ENCODE measurements at regions not wholly inside any gene's neighbourhood (a gene's known extent, or its start where the extent isn't known, plus 50 kb on each side); places are given as distances from the start of the nearest gene placed in this dataset.

DNA sequence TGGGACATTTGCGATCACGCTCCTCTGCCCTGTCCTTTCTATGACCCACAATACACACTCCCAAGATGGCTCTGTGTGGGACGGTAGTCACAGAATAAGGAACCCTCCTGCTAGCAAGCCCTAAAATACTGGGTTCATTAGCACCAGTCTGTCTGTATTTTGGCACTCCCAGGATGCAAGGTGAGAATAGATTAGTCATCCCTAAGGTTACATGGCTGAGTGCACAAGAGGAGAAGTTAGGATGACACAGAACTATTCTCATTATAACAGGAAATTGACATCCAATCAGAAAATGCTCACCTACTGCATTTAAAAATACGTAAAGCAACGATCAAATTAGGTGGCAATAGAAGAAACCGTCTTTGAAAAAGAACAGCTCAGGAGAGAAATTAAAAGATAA, 590.2 kb downstream of the EPHA4 start:
- TF ChIP-seq, protein P1, sequence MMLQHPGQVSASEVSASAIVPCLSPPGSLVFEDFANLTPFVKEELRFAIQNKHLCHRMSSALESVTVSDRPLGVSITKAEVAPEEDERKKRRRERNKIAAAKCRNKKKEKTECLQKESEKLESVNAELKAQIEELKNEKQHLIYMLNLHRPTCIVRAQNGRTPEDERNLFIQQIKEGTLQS (CRISPR knock-in tag; conservative IDR thresholded peaks at IDR 0.05), result no peak
- TF ChIP-seq, protein P2, sequence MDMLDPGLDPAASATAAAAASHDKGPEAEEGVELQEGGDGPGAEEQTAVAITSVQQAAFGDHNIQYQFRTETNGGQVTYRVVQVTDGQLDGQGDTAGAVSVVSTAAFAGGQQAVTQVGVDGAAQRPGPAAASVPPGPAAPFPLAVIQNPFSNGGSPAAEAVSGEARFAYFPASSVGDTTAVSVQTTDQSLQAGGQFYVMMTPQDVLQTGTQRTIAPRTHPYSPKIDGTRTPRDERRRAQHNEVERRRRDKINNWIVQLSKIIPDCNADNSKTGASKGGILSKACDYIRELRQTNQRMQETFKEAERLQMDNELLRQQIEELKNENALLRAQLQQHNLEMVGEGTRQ (CRISPR knock-in tag; IDR thresholded peaks at IDR 0.05), result no peak
- TF ChIP-seq, protein P3, sequence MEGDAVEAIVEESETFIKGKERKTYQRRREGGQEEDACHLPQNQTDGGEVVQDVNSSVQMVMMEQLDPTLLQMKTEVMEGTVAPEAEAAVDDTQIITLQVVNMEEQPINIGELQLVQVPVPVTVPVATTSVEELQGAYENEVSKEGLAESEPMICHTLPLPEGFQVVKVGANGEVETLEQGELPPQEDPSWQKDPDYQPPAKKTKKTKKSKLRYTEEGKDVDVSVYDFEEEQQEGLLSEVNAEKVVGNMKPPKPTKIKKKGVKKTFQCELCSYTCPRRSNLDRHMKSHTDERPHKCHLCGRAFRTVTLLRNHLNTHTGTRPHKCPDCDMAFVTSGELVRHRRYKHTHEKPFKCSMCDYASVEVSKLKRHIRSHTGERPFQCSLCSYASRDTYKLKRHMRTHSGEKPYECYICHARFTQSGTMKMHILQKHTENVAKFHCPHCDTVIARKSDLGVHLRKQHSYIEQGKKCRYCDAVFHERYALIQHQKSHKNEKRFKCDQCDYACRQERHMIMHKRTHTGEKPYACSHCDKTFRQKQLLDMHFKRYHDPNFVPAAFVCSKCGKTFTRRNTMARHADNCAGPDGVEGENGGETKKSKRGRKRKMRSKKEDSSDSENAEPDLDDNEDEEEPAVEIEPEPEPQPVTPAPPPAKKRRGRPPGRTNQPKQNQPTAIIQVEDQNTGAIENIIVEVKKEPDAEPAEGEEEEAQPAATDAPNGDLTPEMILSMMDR (IDR thresholded peaks at IDR 0.05), result no peak
- TF ChIP-seq, protein P4, sequence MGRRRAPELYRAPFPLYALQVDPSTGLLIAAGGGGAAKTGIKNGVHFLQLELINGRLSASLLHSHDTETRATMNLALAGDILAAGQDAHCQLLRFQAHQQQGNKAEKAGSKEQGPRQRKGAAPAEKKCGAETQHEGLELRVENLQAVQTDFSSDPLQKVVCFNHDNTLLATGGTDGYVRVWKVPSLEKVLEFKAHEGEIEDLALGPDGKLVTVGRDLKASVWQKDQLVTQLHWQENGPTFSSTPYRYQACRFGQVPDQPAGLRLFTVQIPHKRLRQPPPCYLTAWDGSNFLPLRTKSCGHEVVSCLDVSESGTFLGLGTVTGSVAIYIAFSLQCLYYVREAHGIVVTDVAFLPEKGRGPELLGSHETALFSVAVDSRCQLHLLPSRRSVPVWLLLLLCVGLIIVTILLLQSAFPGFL (CRISPR knock-in tag; IDR thresholded peaks at IDR 0.05; ENCODE audit: borderline replicate concordance), result no peak
- TF ChIP-seq FOXK1 (CRISPR knock-in tag; IDR thresholded peaks at IDR 0.05) (no peak), NR2C2 (CRISPR knock-in tag; IDR thresholded peaks at IDR 0.05) (no peak), ETV6 (CRISPR knock-in tag; IDR thresholded peaks at IDR 0.05) (no peak), ZNF416 (CRISPR knock-in tag; IDR thresholded peaks at IDR 0.05) (no peak), TEAD4 (CRISPR knock-in tag; IDR thresholded peaks at IDR 0.05) (no peak)

Data from WTC11 (cell line).